ENCODE measurements at regions not wholly inside any gene's neighbourhood (a gene's known extent, or its start where the extent isn't known, plus 50 kb on each side); places are given as distances from the start of the nearest gene placed in this dataset.

DNA sequence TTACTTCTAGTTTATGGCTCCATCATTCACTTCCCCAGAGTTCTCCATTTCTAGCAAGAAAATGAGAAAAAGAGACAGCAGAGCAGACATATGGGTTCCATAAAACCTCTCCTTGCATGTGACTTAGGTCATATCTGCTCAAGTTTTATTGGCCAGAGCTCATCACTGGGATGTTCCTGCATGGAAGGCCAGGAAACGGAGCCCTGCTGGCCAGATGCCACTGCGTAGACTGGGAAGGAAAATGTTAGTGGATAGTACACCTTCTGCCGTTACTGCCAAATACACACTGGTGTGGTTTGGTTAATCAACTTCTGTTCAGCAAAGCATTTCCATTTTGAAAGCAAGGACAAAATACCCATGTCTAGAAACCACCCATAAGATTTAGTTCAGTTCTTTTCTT lies 220.6 kb upstream of the TSHZ2 start:
- Histone ChIP-seq H3K27ac (ENCODE audit: insufficient read depth, low read length) (no peak overlapping the region), H3K4me3 (replicated peaks in 1 of 4; ENCODE audit: control extremely low read depth in 1 of 4, insufficient read depth in 1 of 4, low read depth in 3 of 4, low read length in 4 of 4) (no peak overlapping the region), H3K27me3 (ENCODE audit: control insufficient read depth, insufficient read depth, low read length) (no peaks in the 10 kb centered on the region), H3K9ac (ENCODE audit: insufficient read depth, low read length) (no peak overlapping the region), H3K4me1 (ENCODE audit: control insufficient read depth, extremely low read depth, insufficient read depth, low read length) (no peaks in the 10 kb centered on the region), H3K36me3 (ENCODE audit: control insufficient read depth, insufficient read depth, low read length) (no peaks in the 10 kb centered on the region), H2AFZ (ENCODE audit: low read length) (no peak overlapping the region), H3K9me3 (ENCODE audit: control insufficient read depth, insufficient read depth, low read depth, low read length) (no peaks in the 10 kb centered on the region), H4K20me1 (ENCODE audit: control insufficient read depth, extremely low read depth, insufficient read depth, low read length) (no peaks in the 10 kb centered on the region), H3K4me2 (ENCODE audit: extremely low read depth, insufficient read depth, low read length) (no peak overlapping the region), H3K79me2 (ENCODE audit: control insufficient read depth, insufficient read depth, low read length) (no peaks in the 10 kb centered on the region)
- no peak for DNase-seq (ENCODE audit: low read depth in 2 of 2)
- no peak for TF ChIP-seq EZH2 (IDR thresholded peaks at IDR 0.05; ENCODE audit: low read length, missing control alignments)
- TF ChIP-seq, protein P1, sequence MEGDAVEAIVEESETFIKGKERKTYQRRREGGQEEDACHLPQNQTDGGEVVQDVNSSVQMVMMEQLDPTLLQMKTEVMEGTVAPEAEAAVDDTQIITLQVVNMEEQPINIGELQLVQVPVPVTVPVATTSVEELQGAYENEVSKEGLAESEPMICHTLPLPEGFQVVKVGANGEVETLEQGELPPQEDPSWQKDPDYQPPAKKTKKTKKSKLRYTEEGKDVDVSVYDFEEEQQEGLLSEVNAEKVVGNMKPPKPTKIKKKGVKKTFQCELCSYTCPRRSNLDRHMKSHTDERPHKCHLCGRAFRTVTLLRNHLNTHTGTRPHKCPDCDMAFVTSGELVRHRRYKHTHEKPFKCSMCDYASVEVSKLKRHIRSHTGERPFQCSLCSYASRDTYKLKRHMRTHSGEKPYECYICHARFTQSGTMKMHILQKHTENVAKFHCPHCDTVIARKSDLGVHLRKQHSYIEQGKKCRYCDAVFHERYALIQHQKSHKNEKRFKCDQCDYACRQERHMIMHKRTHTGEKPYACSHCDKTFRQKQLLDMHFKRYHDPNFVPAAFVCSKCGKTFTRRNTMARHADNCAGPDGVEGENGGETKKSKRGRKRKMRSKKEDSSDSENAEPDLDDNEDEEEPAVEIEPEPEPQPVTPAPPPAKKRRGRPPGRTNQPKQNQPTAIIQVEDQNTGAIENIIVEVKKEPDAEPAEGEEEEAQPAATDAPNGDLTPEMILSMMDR (conservative IDR thresholded peaks at IDR 0.05 in 1 of 2, IDR thresholded peaks at IDR 0.05 in 1 of 2; ENCODE audit: low read depth in 1 of 2, low read length in 2 of 2), result no peak

DNA sequence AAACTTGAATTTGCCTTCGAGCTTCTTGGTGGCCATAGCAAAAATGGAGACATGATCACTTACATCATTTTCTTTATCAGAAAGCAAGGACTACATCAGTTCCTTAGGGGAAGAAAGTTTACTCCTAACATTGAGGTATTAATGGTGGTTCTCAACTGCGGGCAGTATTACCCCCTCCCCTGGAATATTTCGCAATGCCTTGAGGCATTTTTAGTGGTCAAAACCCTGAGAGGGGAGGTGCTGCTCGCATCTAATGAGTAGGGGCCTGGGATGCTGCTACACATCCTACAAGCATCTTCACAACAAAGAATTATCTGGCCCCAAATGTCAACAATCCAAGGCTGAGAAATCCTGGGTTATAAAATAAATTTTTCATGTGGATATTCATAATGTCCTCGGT lies 222.2 kb upstream of the TSHZ2 start:
- TF ChIP-seq, protein P1 (conservative IDR thresholded peaks at IDR 0.05 in 1 of 2, IDR thresholded peaks at IDR 0.05 in 1 of 2; ENCODE audit: low read depth in 1 of 2, low read length in 2 of 2), result no peak
- H4K20me1 ChIP-seq (ENCODE audit: control insufficient read depth, extremely low read depth, insufficient read depth, low read length), result no peaks in the 10 kb centered on the region
- H2AFZ ChIP-seq (ENCODE audit: low read length), result no peak overlapping the region
- H3K9ac ChIP-seq (ENCODE audit: insufficient read depth, low read length), result no peak overlapping the region
- no peaks in the 10 kb centered on the region for H3K36me3 ChIP-seq (ENCODE audit: control insufficient read depth, insufficient read depth, low read length)
- no peaks in the 10 kb centered on the region for H3K9me3 ChIP-seq (ENCODE audit: control insufficient read depth, insufficient read depth, low read depth, low read length)
- no peaks in the 10 kb centered on the region for H3K4me1 ChIP-seq (ENCODE audit: control insufficient read depth, extremely low read depth, insufficient read depth, low read length)
- no peak overlapping the region for H3K4me3 ChIP-seq (replicated peaks in 1 of 4; ENCODE audit: control extremely low read depth in 1 of 4, insufficient read depth in 1 of 4, low read depth in 3 of 4, low read length in 4 of 4)
- no peak for DNase-seq (ENCODE audit: low read depth in 2 of 2)
- no peaks in the 10 kb centered on the region for H3K27me3 ChIP-seq (ENCODE audit: control insufficient read depth, insufficient read depth, low read length)
- H3K79me2 ChIP-seq (ENCODE audit: control insufficient read depth, insufficient read depth, low read length), result no peaks in the 10 kb centered on the region
- no peak overlapping the region for H3K4me2 ChIP-seq (ENCODE audit: extremely low read depth, insufficient read depth, low read length)
- no peak overlapping the region for H3K27ac ChIP-seq (ENCODE audit: insufficient read depth, low read length)

- Histone ChIP-seq H2AFZ (ENCODE audit: low read length) (no peak overlapping the region), H3K27me3 (ENCODE audit: control insufficient read depth, insufficient read depth, low read length) (no peaks in the 10 kb centered on the region), H3K4me2 (ENCODE audit: extremely low read depth, insufficient read depth, low read length) (no peak overlapping the region), H3K27ac (ENCODE audit: insufficient read depth, low read length) (no peak overlapping the region), H3K36me3 (ENCODE audit: control insufficient read depth, insufficient read depth, low read length) (no peaks in the 10 kb centered on the region), H3K79me2 (ENCODE audit: control insufficient read depth, insufficient read depth, low read length) (no peaks in the 10 kb centered on the region), H3K9me3 (ENCODE audit: control insufficient read depth, insufficient read depth, low read depth, low read length) (no peaks in the 10 kb centered on the region), H3K4me1 (ENCODE audit: control insufficient read depth, extremely low read depth, insufficient read depth, low read length) (no peaks in the 10 kb centered on the region), H3K9ac (ENCODE audit: insufficient read depth, low read length) (no peak overlapping the region), H3K4me3 (replicated peaks in 1 of 4; ENCODE audit: control extremely low read depth in 1 of 4, insufficient read depth in 1 of 4, low read depth in 3 of 4, low read length in 4 of 4) (no peak overlapping the region), H4K20me1 (ENCODE audit: control insufficient read depth, extremely low read depth, insufficient read depth, low read length) (no peaks in the 10 kb centered on the region)
- DNase-seq (ENCODE audit: low read depth in 2 of 2), result no peak
- TF ChIP-seq EZH2 (IDR thresholded peaks at IDR 0.05; ENCODE audit: low read length, missing control alignments), result no peak
- TF ChIP-seq, protein P1 (conservative IDR thresholded peaks at IDR 0.05 in 1 of 2, IDR thresholded peaks at IDR 0.05 in 1 of 2; ENCODE audit: low read depth in 1 of 2, low read length in 2 of 2), result no peak
Observed at GRCh38 chr20:52748990-52749389, 223.2 kb upstream of the TSHZ2 start.
